ENCODE measurements at regions not wholly inside any gene's neighbourhood (a gene's known extent, or its start where the extent isn't known, plus 50 kb on each side); places are given as distances from the start of the nearest gene placed in this dataset.

DNA sequence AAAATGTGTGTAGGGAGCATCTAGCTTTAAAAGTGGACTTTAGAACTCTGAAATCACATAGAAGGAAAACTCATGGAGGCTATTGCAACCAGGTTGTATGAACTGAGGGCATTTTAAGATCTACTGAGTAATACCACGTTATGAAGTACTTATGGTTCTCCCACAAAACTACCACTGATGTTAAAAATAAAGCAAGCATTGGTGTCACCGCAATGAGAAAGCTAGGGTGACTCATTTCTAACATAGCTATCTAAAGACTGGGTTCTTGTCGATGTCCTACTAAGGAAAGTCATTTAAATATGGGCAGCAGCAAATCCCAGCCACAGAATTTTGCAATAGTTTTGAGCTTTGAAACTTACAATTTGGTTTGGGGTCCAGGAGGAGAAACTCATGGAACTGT, 584.8 kb downstream of the DIPK2A start:
- Histone ChIP-seq H3K4me3 (no peak overlapping the region), H3K27ac (no peak overlapping the region), H3K36me3 (no peaks in the 10 kb centered on the region), H3K27me3 (no peaks in the 10 kb centered on the region), H3K4me1 (no peaks in the 10 kb centered on the region), H3K9me3 (no peaks in the 10 kb centered on the region)
- DNase-seq (no peak), ATAC-seq (no peak), FAIRE-seq (no peak)
- intact Hi-C loops (cut with DNase I): no loop called here
- WGBS, 2 donors: 76 to 85% methylated on average over 3 of the region's 3 CpGs
- TF ChIP-seq, protein P1, sequence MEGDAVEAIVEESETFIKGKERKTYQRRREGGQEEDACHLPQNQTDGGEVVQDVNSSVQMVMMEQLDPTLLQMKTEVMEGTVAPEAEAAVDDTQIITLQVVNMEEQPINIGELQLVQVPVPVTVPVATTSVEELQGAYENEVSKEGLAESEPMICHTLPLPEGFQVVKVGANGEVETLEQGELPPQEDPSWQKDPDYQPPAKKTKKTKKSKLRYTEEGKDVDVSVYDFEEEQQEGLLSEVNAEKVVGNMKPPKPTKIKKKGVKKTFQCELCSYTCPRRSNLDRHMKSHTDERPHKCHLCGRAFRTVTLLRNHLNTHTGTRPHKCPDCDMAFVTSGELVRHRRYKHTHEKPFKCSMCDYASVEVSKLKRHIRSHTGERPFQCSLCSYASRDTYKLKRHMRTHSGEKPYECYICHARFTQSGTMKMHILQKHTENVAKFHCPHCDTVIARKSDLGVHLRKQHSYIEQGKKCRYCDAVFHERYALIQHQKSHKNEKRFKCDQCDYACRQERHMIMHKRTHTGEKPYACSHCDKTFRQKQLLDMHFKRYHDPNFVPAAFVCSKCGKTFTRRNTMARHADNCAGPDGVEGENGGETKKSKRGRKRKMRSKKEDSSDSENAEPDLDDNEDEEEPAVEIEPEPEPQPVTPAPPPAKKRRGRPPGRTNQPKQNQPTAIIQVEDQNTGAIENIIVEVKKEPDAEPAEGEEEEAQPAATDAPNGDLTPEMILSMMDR (IDR thresholded peaks at IDR 0.05): no peak

DNA sequence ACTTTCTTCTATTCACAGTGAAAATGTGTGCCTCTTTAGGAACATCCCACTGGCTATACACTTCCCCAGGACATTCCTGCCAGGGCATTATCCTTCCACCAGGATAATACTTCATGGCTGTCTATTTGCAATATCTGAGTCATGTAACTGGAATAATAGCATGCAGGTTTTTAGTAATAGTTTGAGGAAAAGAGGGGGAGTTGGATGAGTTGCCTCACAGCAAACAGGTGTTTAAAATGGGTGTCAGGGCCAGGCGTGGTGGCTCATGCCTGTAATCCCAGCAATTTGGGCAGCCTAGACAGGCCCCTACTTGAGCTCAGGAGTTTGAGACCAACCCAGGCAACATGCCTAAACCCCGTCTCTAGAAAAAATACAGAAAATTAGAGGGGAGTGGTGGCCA, 585.9 kb downstream of the DIPK2A start:
- Histone ChIP-seq H3K4me1 (no peaks in the 10 kb centered on the region), H3K4me3 (no peak overlapping the region), H3K36me3 (no peaks in the 10 kb centered on the region), H3K27ac (no peak overlapping the region), H3K9me3 (no peaks in the 10 kb centered on the region), H3K27me3 (no peaks in the 10 kb centered on the region)
- 82 to 91% methylated on average over 2 of the region's 2 CpGs for WGBS, 2 donors
- DNase-seq (no peak), FAIRE-seq (no peak), ATAC-seq (no peak)
- intact Hi-C loops (cut with DNase I): no loop called here
- TF ChIP-seq, protein P1 (IDR thresholded peaks at IDR 0.05): no peak

DNA sequence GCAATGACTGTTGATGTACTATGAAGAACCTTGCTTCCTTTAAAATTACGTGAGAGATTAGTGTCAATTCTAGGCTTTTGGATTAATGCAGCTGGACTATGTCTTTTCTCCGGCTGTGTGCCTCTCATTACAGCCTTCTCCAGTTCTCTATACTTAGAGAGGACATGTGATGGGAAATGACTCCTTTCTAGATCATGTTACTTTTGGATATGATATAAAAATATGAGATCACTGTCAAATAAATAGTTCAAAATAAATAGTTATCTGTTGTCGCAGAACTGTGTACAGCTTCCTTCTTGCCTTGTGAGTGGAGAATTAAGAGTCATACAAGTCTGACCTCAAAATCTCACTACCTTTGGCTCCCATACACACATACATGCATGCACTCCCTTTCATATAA, 592.4 kb downstream of the DIPK2A start:
- H3K27me3 ChIP-seq: no peaks in the 10 kb centered on the region
- intact Hi-C loops (cut with DNase I): no loop called here
- H3K9me3 ChIP-seq: no peaks in the 10 kb centered on the region
- H3K36me3 ChIP-seq: no peaks in the 10 kb centered on the region
- FAIRE-seq (no peak), DNase-seq (no peak), ATAC-seq (no peak)
- H3K4me3 ChIP-seq: no peak overlapping the region
- WGBS, 2 donors: 76 to 90% methylated on average over 3 of the region's 3 CpGs
- H3K4me1 ChIP-seq: no peaks in the 10 kb centered on the region
- TF ChIP-seq, protein P1 (IDR thresholded peaks at IDR 0.05): no peak
- no peak overlapping the region for H3K27ac ChIP-seq

DNA sequence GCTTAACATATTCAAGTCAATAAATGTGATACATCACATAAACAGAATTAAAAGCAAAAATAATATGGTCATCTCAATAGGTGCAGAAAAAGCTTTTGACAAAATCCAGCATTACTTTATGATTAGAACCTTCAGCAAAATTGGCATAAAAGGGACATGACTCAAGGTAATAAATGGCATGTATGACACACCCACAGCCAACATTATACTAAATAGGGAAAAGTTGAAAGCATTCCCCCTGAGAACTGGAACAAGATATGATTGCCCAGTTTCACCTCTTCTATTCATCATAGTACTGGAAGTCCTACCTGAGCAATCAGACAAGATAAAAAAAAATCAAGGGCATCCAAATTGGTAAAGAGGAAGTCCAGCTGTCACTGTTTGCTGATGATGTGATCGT, 594.7 kb downstream of the DIPK2A start:
- ATAC-seq (no peak), DNase-seq (no peak), FAIRE-seq (no peak)
- WGBS, 2 donors: 88 to 96% methylated on average over 1 of the region's 1 CpG
- Histone ChIP-seq H3K4me3 (no peak overlapping the region), H3K27ac (no peak overlapping the region), H3K9me3 (no peaks in the 10 kb centered on the region), H3K36me3 (no peaks in the 10 kb centered on the region), H3K27me3 (no peaks in the 10 kb centered on the region), H3K4me1 (no peaks in the 10 kb centered on the region)
- TF ChIP-seq, protein P1 (IDR thresholded peaks at IDR 0.05): no peak
- intact Hi-C loops (cut with DNase I): no loop called here

DNA sequence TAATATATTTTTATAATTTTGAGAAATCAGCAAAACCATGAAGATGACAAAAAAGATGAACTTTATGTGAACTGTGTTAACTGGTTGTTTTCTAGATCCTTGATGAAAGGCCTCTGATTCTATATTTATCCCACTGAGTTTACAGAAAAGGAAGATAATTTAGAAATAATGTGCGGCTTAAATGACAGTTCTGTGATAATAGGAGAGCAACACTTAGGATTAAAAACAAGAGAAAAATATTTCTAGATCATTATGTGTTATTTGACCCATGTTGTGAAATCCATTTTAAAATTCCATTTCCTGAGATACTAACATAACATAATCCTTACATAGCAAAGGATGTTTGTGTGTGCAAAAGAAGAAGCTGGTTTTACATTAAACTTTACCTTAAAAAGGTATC, 598.0 kb downstream of the DIPK2A start:
- Histone ChIP-seq H3K27ac (no peak overlapping the region), H3K4me1 (no peaks in the 10 kb centered on the region), H3K9me3 (no peaks in the 10 kb centered on the region), H3K36me3 (no peaks in the 10 kb centered on the region), H3K4me3 (no peak overlapping the region), H3K27me3 (no peaks in the 10 kb centered on the region)
- 66 to 68% methylated on average over 1 of the region's 1 CpG for WGBS, 2 donors
- TF ChIP-seq, protein P1 (IDR thresholded peaks at IDR 0.05): no peak
- intact Hi-C loops (cut with DNase I): no loop called here
- ATAC-seq (no peak), FAIRE-seq (no peak), DNase-seq (no peak)
